ENCODE measurements at regions not wholly inside any gene's neighbourhood (a gene's known extent, or its start where the extent isn't known, plus 50 kb on each side); places are given as distances from the start of the nearest gene placed in this dataset.

DNA sequence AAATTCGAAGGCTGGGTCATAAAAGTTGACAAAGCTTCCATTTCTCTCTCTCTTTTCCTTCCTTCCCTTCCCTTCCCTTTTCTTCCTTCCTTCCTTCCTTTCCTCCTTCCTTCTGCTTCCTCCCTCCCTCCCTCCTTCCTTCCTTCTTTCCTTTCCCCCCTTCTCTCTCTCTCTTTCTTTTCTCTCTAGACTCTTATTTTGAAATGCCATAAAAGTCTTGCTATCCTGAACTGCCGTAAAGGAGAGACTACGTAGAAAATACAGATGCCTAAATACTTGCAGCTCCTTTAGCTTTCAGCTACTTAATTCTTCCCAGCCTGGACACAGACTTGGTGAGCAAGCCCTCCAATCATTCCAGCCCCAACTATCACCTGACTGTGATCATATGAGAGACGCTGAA is 1644.4 kb downstream of the FAM181B start:
- no peaks in the 10 kb centered on the region for H3K4me1 ChIP-seq
- no peaks in the 10 kb centered on the region for H3K36me3 ChIP-seq
- no peaks in the 10 kb centered on the region for H3K27me3 ChIP-seq
- no peak overlapping the region for H3K4me3 ChIP-seq
- intact Hi-C loops (cut with DNase I; ENCODE audit: low total_unique reads): no loop called here
- H3K9me3 ChIP-seq: no peaks in the 10 kb centered on the region
- no peak overlapping the region for H3K27ac ChIP-seq
- no peak for DNase-seq
- TF ChIP-seq CTCF (IDR thresholded peaks at IDR 0.05): no peak

DNA sequence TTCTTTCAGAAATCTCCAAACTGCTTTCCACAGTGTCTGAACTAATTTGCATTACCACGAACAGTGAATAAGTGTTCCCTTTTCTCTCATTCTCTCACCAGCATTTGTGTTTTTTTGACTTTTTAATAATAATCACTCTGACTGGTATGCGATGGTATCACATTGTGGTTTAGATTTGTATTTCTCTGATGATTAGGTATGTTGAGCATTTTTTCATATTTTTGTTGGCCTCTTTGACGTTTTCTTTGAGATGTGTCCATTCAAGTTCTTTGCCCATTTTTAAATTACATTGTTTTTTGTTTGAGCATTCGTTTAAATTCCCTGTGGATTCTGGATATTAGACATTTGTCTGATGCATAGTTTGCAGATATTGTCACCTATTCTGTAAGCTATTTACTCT is 1639.6 kb upstream of the TENM4 start:
- no peaks in the 10 kb centered on the region for H3K36me3 ChIP-seq
- no peak overlapping the region for H3K4me3 ChIP-seq
- no peaks in the 10 kb centered on the region for H3K27me3 ChIP-seq
- no peak overlapping the region for H3K27ac ChIP-seq
- intact Hi-C loops (cut with DNase I; ENCODE audit: low total_unique reads): no loop called here
- no peaks in the 10 kb centered on the region for H3K9me3 ChIP-seq
- DNase-seq: no peak
- no peak for TF ChIP-seq CTCF (IDR thresholded peaks at IDR 0.05)
- no peaks in the 10 kb centered on the region for H3K4me1 ChIP-seq

GRCh38 chr11:81072273-81072672 is 1631.4 kb upstream of the TENM4 start:
- intact Hi-C loops (cut with DNase I; ENCODE audit: low total_unique reads): no loop called here
- DNase-seq: no peak
- Histone ChIP-seq H3K4me3 (no peak overlapping the region), H3K27me3 (no peaks in the 10 kb centered on the region), H3K36me3 (no peaks in the 10 kb centered on the region), H3K4me1 (no peaks in the 10 kb centered on the region), H3K27ac (no peak overlapping the region), H3K9me3 (no peaks in the 10 kb centered on the region)
- no peak for TF ChIP-seq CTCF (IDR thresholded peaks at IDR 0.05)

- no peak for TF ChIP-seq CTCF (IDR thresholded peaks at IDR 0.05)
- Histone ChIP-seq H3K27ac (no peak overlapping the region), H3K27me3 (no peaks in the 10 kb centered on the region), H3K9me3 (no peaks in the 10 kb centered on the region), H3K4me1 (no peaks in the 10 kb centered on the region), H3K4me3 (no peak overlapping the region), H3K36me3 (no peaks in the 10 kb centered on the region)
- intact Hi-C loops (cut with DNase I; ENCODE audit: low total_unique reads): no loop called here
- DNase-seq: no peak
These were observed 1630.8 kb upstream of the TENM4 start for GRCh38 chr11:81071606-81072005.

DNA sequence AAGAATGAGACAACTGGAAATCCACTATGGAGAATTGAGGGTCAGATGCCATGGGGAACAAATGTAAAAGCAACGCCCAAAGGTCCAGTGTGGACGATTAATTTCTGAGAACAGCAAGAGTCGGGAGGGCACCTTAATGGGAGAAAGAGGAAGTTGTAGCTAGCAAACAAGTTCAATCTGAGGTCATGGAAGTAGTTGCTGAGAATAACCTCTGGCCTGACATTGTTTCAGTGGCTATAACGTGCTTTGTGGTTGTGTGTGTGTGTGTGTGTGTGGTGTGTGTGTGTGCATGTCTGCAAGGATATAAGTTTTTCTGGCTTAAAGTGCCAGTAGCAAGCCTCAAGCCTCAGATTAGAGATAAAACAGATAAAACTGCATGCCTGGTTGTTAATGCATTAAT is 1630.1 kb upstream of the TENM4 start:
- Histone ChIP-seq H3K27ac (no peak overlapping the region), H3K9me3 (no peaks in the 10 kb centered on the region), H3K4me3 (no peak overlapping the region), H3K4me1 (no peaks in the 10 kb centered on the region), H3K27me3 (no peaks in the 10 kb centered on the region), H3K36me3 (no peaks in the 10 kb centered on the region)
- no peak for DNase-seq
- no peak for TF ChIP-seq CTCF (IDR thresholded peaks at IDR 0.05)
- intact Hi-C loops (cut with DNase I; ENCODE audit: low total_unique reads): no loop called here

- no peak for DNase-seq
- H3K36me3 ChIP-seq: no peaks in the 10 kb centered on the region
- no peak overlapping the region for H3K27ac ChIP-seq
- no peak for TF ChIP-seq CTCF (IDR thresholded peaks at IDR 0.05)
- no peak overlapping the region for H3K4me3 ChIP-seq
- H3K9me3 ChIP-seq: no peaks in the 10 kb centered on the region
- no peaks in the 10 kb centered on the region for H3K27me3 ChIP-seq
- no peaks in the 10 kb centered on the region for H3K4me1 ChIP-seq
- intact Hi-C loops (cut with DNase I; ENCODE audit: low total_unique reads): no loop called here
These were observed 1618.5 kb upstream of the TENM4 start for GRCh38 chr11:81059356-81059755.

All from tibial artery (tissue), 4 donors.